ENCODE measurements at regions not wholly inside any gene's neighbourhood (a gene's known extent, or its start where the extent isn't known, plus 50 kb on each side); places are given as distances from the start of the nearest gene placed in this dataset.

DNA sequence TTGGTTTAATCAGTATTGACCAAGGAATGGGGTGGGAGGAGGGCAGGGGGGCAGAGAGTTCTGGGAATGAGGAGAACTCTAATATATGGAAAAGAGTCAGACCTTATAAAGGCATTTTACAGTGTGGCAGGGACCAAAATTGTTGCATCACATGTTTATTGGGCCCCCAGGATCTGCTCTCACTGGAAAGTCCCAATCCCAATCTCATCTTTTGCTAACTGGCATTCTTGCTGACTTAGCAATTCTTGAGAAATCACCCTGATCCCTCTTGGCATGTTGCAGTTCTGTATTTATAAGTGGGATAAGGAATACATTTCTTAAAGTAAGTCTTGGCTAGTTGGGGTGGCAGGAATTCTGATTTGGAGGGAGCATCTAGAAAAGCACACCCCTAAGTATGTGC is 104.4 kb upstream of the CXCL14 start:
- H3F3A ChIP-seq (replicated peaks; ENCODE audit: low read depth): no peaks in the 10 kb centered on the region
- H3K9me2 ChIP-seq (ENCODE audit: insufficient read depth): 0 out of 2 replicates have a peak, but pooled peaks cover 4% of the 10 kb centered on the region
- no peak overlapping the region for H3K4me2 ChIP-seq
- ATAC-seq (no peak), DNase-seq (ENCODE audit: low spot score) (no peak)
- Mint-ChIP-seq H3K36me3 (ENCODE audit: low read depth) (peaks cover 4% of the 10 kb centered on the region; the same call in 1 of the 3 replicates), H3K4me3 (no peak overlapping the region), H3K9me3 (peaks cover 7% of the 10 kb centered on the region; the same call in 2 of the 3 replicates), H3K27me3 (ENCODE audit: insufficient read depth, low read depth, poor library complexity) (no peaks in the 10 kb centered on the region), H3K4me1 (no peaks in the 10 kb centered on the region; the same call in 2 of the 3 replicates), H3K27ac (no peak overlapping the region)
- no peak overlapping the region for H3K4me3 ChIP-seq
- H4K20me1 ChIP-seq (replicated peaks; ENCODE audit: insufficient read depth): no peaks in the 10 kb centered on the region
- H3K4me1 ChIP-seq (ENCODE audit: insufficient read depth): no peaks in the 10 kb centered on the region; the same call in 1 of the 2 replicates
- TF ChIP-seq CREB1 (CRISPR knock-in tag; IDR thresholded peaks at IDR 0.05; ENCODE audit: low read depth): no peak
- TF ChIP-seq EZH2 (IDR thresholded peaks at IDR 0.05; ENCODE audit: low read depth, unreplicated experiment): no peak
- no peaks in the 10 kb centered on the region for H3K27me3 ChIP-seq (ENCODE audit: insufficient read depth)
- H2AFZ ChIP-seq: no peak overlapping the region
- no peak overlapping the region for H3K27ac ChIP-seq (ENCODE audit: low read depth)
- no peaks in the 10 kb centered on the region for H3K36me3 ChIP-seq (ENCODE audit: insufficient read depth)
- no peaks in the 10 kb centered on the region for H3K79me2 ChIP-seq (replicated peaks; ENCODE audit: insufficient read depth)

DNA sequence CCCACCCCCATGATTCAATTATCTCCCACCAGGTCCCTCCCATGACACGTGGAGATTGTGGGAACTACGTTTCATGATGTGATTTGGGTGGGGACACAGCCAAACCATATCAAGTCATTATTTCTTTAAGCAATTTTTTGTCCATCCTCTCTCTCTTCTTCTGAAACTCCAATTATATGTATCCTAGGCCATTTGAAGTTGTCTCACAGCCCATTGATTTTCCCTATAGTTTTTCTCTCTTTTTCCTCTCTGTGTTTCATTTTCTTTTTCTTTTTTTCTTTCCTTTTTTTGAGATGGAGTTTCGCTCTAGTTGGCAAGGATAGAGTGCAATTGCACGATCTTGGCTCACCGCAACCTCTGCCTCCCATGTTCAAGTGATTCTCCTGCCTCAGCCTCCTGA is 101.9 kb upstream of the CXCL14 start:
- TF ChIP-seq EZH2phosphoT487 (IDR thresholded peaks at IDR 0.05; ENCODE audit: unreplicated experiment) (no peak), REST (IDR thresholded peaks at IDR 0.05; ENCODE audit: unreplicated experiment) (no peak), NANOG (IDR thresholded peaks at IDR 0.05; ENCODE audit: borderline replicate concordance) (no peak), ZNF331 (CRISPR knock-in tag; IDR thresholded peaks at IDR 0.05; ENCODE audit: low read depth) (no peak)

More for the DNA sequence above, 101.9 kb upstream of the CXCL14 start:
- no peak overlapping the region for H2AFZ ChIP-seq
- ATAC-seq (no peak), DNase-seq (ENCODE audit: low spot score) (no peak)
- no peaks in the 10 kb centered on the region; the same call in 1 of the 2 replicates for H3K4me1 ChIP-seq (ENCODE audit: insufficient read depth)
- H3K4me2 ChIP-seq: no peak overlapping the region
- Mint-ChIP-seq H3K4me3 (no peak overlapping the region), H3K9me3 (peaks cover 7% of the 10 kb centered on the region; the same call in 2 of the 3 replicates), H3K4me1 (no peaks in the 10 kb centered on the region; the same call in 2 of the 3 replicates), H3K36me3 (ENCODE audit: low read depth) (peaks cover 4% of the 10 kb centered on the region; the same call in 1 of the 3 replicates), H3K27ac (no peak overlapping the region), H3K27me3 (ENCODE audit: insufficient read depth, low read depth, poor library complexity) (no peaks in the 10 kb centered on the region)
- H3K27me3 ChIP-seq (ENCODE audit: insufficient read depth): no peaks in the 10 kb centered on the region
- no peaks in the 10 kb centered on the region for H3K9me2 ChIP-seq (ENCODE audit: insufficient read depth)
- no peaks in the 10 kb centered on the region for H3F3A ChIP-seq (replicated peaks; ENCODE audit: low read depth)
- no peak overlapping the region for H3K4me3 ChIP-seq
- no peaks in the 10 kb centered on the region for H4K20me1 ChIP-seq (replicated peaks; ENCODE audit: insufficient read depth)
- no peak overlapping the region for H3K27ac ChIP-seq (ENCODE audit: low read depth)
- H3K36me3 ChIP-seq (ENCODE audit: insufficient read depth): no peaks in the 10 kb centered on the region
- no peaks in the 10 kb centered on the region for H3K79me2 ChIP-seq (replicated peaks; ENCODE audit: insufficient read depth)
